ENCODE measurements at regions not wholly inside any gene's neighbourhood (a gene's known extent, or its start where the extent isn't known, plus 50 kb on each side); places are given as distances from the start of the nearest gene placed in this dataset.
"Not testable (repeated sequence)": the region's sequence is repeated elsewhere in the genome, so short reads cannot be mapped to it uniquely, and the experiment has no call there.

GRCh38 chr6:170148709-170149470 lies 142.0 kb downstream of the DLL1 start:
- H3K27me3 ChIP-seq = no peaks in the 10 kb centered on the region
- no peak overlapping the region for H3K27ac ChIP-seq
- no peak for TF ChIP-seq CTCF (IDR thresholded peaks at IDR 0.05)
- no peak for TF ChIP-seq POLR2A (IDR thresholded peaks at IDR 0.05)
- intact Hi-C loops (cut with DNase I; ENCODE audit: low total_unique reads) = no loop called here
- H3K4me3 ChIP-seq = no peak overlapping the region
- H3K36me3 ChIP-seq (ENCODE audit: low read depth, missing control alignments) = no peaks in the 10 kb centered on the region
- DNase-seq = no peak
- WGBS, 2 donors = 77 to 83% methylated on average over 15 to 16 of the region's 17 CpGs
- peaks cover 19% of the 10 kb centered on the region for H3K4me1 ChIP-seq
- H3K9me3 ChIP-seq = no peaks in the 10 kb centered on the region

GRCh38 chr6:170147832-170148708 lies 142.8 kb downstream of the DLL1 start:
- H3K27ac ChIP-seq = no peak overlapping the region
- H3K4me3 ChIP-seq = no peak overlapping the region
- H3K36me3 ChIP-seq (ENCODE audit: low read depth, missing control alignments) = no peaks in the 10 kb centered on the region
- 69% methylated on average over 22 to 30 of the region's 30 CpGs for WGBS, 2 donors
- TF ChIP-seq POLR2A (IDR thresholded peaks at IDR 0.05) = no peak
- H3K4me1 ChIP-seq = peaks cover 19% of the 10 kb centered on the region
- no peaks in the 10 kb centered on the region for H3K9me3 ChIP-seq
- intact Hi-C loops (cut with DNase I; ENCODE audit: low total_unique reads) = no loop called here
- no peaks in the 10 kb centered on the region for H3K27me3 ChIP-seq
- no peak for DNase-seq

GRCh38 chr6:170147056-170147787 lies 143.7 kb downstream of the DLL1 start:
- no peak overlapping the region for H3K4me3 ChIP-seq
- peaks cover 19% of the 10 kb centered on the region for H3K4me1 ChIP-seq
- H3K27ac ChIP-seq = no peak overlapping the region
- no peak for DNase-seq
- no peaks in the 10 kb centered on the region for H3K27me3 ChIP-seq
- TF ChIP-seq POLR2A (IDR thresholded peaks at IDR 0.05) (no peak), CTCF (IDR thresholded peaks at IDR 0.05) (no peak)
- H3K36me3 ChIP-seq (ENCODE audit: low read depth, missing control alignments) = no peaks in the 10 kb centered on the region
- 70 to 82% methylated on average over 18 to 23 of the region's 23 CpGs for WGBS, 2 donors
- intact Hi-C loops (cut with DNase I; ENCODE audit: low total_unique reads) = no loop called here
- no peaks in the 10 kb centered on the region for H3K9me3 ChIP-seq

- Histone ChIP-seq H3K4me1 (peaks cover 19% of the 10 kb centered on the region), H3K36me3 (ENCODE audit: low read depth, missing control alignments) (no peaks in the 10 kb centered on the region), H3K4me3 (no peak overlapping the region), H3K9me3 (no peaks in the 10 kb centered on the region), H3K27me3 (no peaks in the 10 kb centered on the region), H3K27ac (no peak overlapping the region)
- no peak for DNase-seq
- 78 to 81% methylated on average over 7 to 9 of the region's 12 CpGs for WGBS, 2 donors
- TF ChIP-seq POLR2A (IDR thresholded peaks at IDR 0.05) = no peak
- TF ChIP-seq CTCF (IDR thresholded peaks at IDR 0.05) = no peak
- intact Hi-C loops (cut with DNase I; ENCODE audit: low total_unique reads) = no loop called here
These were observed 144.2 kb downstream of the DLL1 start for GRCh38 chr6:170146640-170147039.

GRCh38 chr6:170146131-170146530 lies 144.7 kb downstream of the DLL1 start:
- H3K4me3 ChIP-seq; intact Hi-C loops (cut with DNase I; ENCODE audit: low total_unique reads); H3K36me3 ChIP-seq (ENCODE audit: low read depth, missing control alignments); H3K27ac ChIP-seq; H3K9me3 ChIP-seq; H3K27me3 ChIP-seq: not testable (repeated sequence)
- H3K4me1 ChIP-seq = peaks cover 14% of the 10 kb centered on the region
- peak; percentile 10 for DNase-seq

GRCh38 chr6:170145716-170146115 lies 145.2 kb downstream of the DLL1 start:
- DNase-seq = peak; percentile 72
- H3K9me3 ChIP-seq; H3K27ac ChIP-seq; H3K27me3 ChIP-seq; H3K4me3 ChIP-seq; intact Hi-C loops (cut with DNase I; ENCODE audit: low total_unique reads); H3K36me3 ChIP-seq (ENCODE audit: low read depth, missing control alignments): not testable (repeated sequence)
- 37 to 41% methylated on average over 3 of the region's 3 CpGs for WGBS, 2 donors
- H3K4me1 ChIP-seq = peaks cover 12% of the 10 kb centered on the region

Measured in testis (tissue), 2 donors.